DND-41 (cell line): ENCODE measurements at regions not wholly inside any gene's neighbourhood (a gene's known extent, or its start where the extent isn't known, plus 50 kb on each side); places are given as distances from the start of the nearest gene placed in this dataset.

ENCODE experiments used
- ATAC-seq: fragments of 200-7000 bp; cut with Tn5 transposase; 3 replicates; pipeline ENCODE4 v1.9.1; 2021; ENCODE audit warnings: low read depth; ENCODE audit not compliant: insufficient read depth
- DNase-seq: peaks from one replicate; pipeline ENCODE4 v3.0.0-alpha.2; 2020
- H2AFZ ChIP-seq: 2 replicates; pipeline ENCODE4 v1.6.0; 2012; ENCODE audit warnings: low read depth, low read length
- H3K27ac ChIP-seq: 2 replicates; pipeline ENCODE4 v1.5.1; 2012; ENCODE audit warnings: low read length, inconsistent platforms
- H3K27me3 ChIP-seq: fragments of 200-600 bp; sonication (generic); 2 replicates; pipeline ENCODE4 v1.6.0; 2012; ENCODE audit warnings: low read length, mild to moderate bottlenecking, inconsistent platforms; ENCODE audit not compliant: insufficient read depth, poor library complexity
- H3K36me3 ChIP-seq: 2 replicates; pipeline ENCODE4 v1.5.1; 2012; ENCODE audit warnings: low read length, inconsistent platforms; ENCODE audit not compliant: insufficient read depth
- H3K4me1 ChIP-seq: 2 replicates; pipeline ENCODE4 v1.5.1; 2012; ENCODE audit warnings: mild to moderate bottlenecking, low read length; ENCODE audit not compliant: insufficient read depth
- H3K4me2 ChIP-seq: 2 replicates; pipeline ENCODE4 v1.6.0; 2012; ENCODE audit warnings: mild to moderate bottlenecking, moderate library complexity, low read length, inconsistent platforms; ENCODE audit not compliant: insufficient read depth
- H3K4me3 ChIP-seq, 2 experiments: fragments of 200-600 bp in 1 of 2; shearing (Covaris generic) in 1 of 2; 2 replicates each; pipeline ENCODE4 v1.5.1; 2012 to 2016; ENCODE audit warnings: inconsistent platforms in 2 of 2, low read length in 2 of 2, mild to moderate bottlenecking in 2 of 2, low read depth in 1 of 2, moderate library complexity in 1 of 2
- H3K79me2 ChIP-seq: 2 replicates; pipeline ENCODE4 v1.6.0; 2012; ENCODE audit warnings: low read length, inconsistent platforms; ENCODE audit not compliant: insufficient read depth
- H3K9ac ChIP-seq: 2 replicates; pipeline ENCODE4 v1.6.0; 2012; ENCODE audit warnings: low read depth, mild to moderate bottlenecking, inconsistent platforms, low read length, moderate library complexity
- H3K9me3 ChIP-seq: 2 replicates; pipeline ENCODE4 v1.5.1; 2012; ENCODE audit warnings: low read length, moderate library complexity, mild to moderate bottlenecking, inconsistent platforms; ENCODE audit not compliant: insufficient read depth, severe bottlenecking
- H4K20me1 ChIP-seq: 2 replicates; pipeline ENCODE4 v1.6.0; 2012; ENCODE audit warnings: low read length; ENCODE audit not compliant: insufficient read depth
- CTCF ChIP-seq: IDR thresholded peaks from 2 replicates; pipeline ENCODE4 v1.5.1; 2012; ENCODE audit warnings: borderline replicate concordance, low read length, moderate library complexity, mild to moderate bottlenecking; ENCODE audit not compliant: poor library complexity, severe bottlenecking; ENCODE audit errors: extremely low read depth
- EZH2 ChIP-seq: IDR thresholded peaks from 3 replicates; pipeline ENCODE4 v1.6.1; 2012; ENCODE audit warnings: borderline replicate concordance, low read depth, mild to moderate bottlenecking, moderate library complexity, low read length, inconsistent platforms; ENCODE audit not compliant: severe bottlenecking

GRCh38 chr6:40973304-40973703, 65.7 kb downstream of the UNC5CL start:
- no peak overlapping the region for H3K4me2 ChIP-seq
- peaks cover 15% of the 10 kb centered on the region for H3K27me3 ChIP-seq
- no peaks in the 10 kb centered on the region for H3K36me3 ChIP-seq
- no peaks in the 10 kb centered on the region for H3K4me1 ChIP-seq
- H3K9me3 ChIP-seq = no peaks in the 10 kb centered on the region
- ATAC-seq (no peak), DNase-seq (no peak)
- H3K4me3 ChIP-seq = no peak overlapping the region
- TF ChIP-seq EZH2 (no peak), CTCF (no peak)
- no peaks in the 10 kb centered on the region for H4K20me1 ChIP-seq
- no peaks in the 10 kb centered on the region for H3K79me2 ChIP-seq
- no peak overlapping the region for H3K27ac ChIP-seq
- H2AFZ ChIP-seq = no peak overlapping the region
- H3K9ac ChIP-seq = no peak overlapping the region

- TF ChIP-seq EZH2 (no peak), CTCF (no peak)
- H3K36me3 ChIP-seq = no peaks in the 10 kb centered on the region
- H2AFZ ChIP-seq = no peak overlapping the region
- H3K79me2 ChIP-seq = no peaks in the 10 kb centered on the region
- no peaks in the 10 kb centered on the region for H3K9me3 ChIP-seq
- no peak overlapping the region for H3K27ac ChIP-seq
- no peak for ATAC-seq
- H3K27me3 ChIP-seq = peaks cover 12% of the 10 kb centered on the region
- H3K4me3 ChIP-seq = no peak overlapping the region
- H3K4me1 ChIP-seq = no peaks in the 10 kb centered on the region
- no peaks in the 10 kb centered on the region for H4K20me1 ChIP-seq
- DNase-seq = no peak
- H3K9ac ChIP-seq = no peak overlapping the region
- H3K4me2 ChIP-seq = no peak overlapping the region
Measured at GRCh38 chr6:40972814-40973213, 66.2 kb downstream of the UNC5CL start.

GRCh38 chr6:40972190-40972589, 66.8 kb downstream of the UNC5CL start:
- H3K27ac ChIP-seq = no peak overlapping the region
- H3K9ac ChIP-seq = no peak overlapping the region
- H3K4me2 ChIP-seq = no peak overlapping the region
- H3K79me2 ChIP-seq = no peaks in the 10 kb centered on the region
- H3K27me3 ChIP-seq = peaks cover 6% of the 10 kb centered on the region
- no peaks in the 10 kb centered on the region for H3K36me3 ChIP-seq
- no peak for TF ChIP-seq EZH2
- no peak for TF ChIP-seq CTCF
- H3K9me3 ChIP-seq = no peaks in the 10 kb centered on the region
- DNase-seq (no peak), ATAC-seq (no peak)
- H3K4me1 ChIP-seq = no peaks in the 10 kb centered on the region
- no peak overlapping the region for H3K4me3 ChIP-seq
- H2AFZ ChIP-seq = no peak overlapping the region
- H4K20me1 ChIP-seq = no peaks in the 10 kb centered on the region

- H3K27ac ChIP-seq = no peak overlapping the region
- H3K4me3 ChIP-seq = no peak overlapping the region
- no peaks in the 10 kb centered on the region for H4K20me1 ChIP-seq
- H3K79me2 ChIP-seq = no peaks in the 10 kb centered on the region
- H3K4me1 ChIP-seq = no peaks in the 10 kb centered on the region
- ATAC-seq (no peak), DNase-seq (no peak)
- H3K27me3 ChIP-seq = peaks cover 4% of the 10 kb centered on the region
- no peak overlapping the region for H3K4me2 ChIP-seq
- H3K9me3 ChIP-seq = no peaks in the 10 kb centered on the region
- no peak overlapping the region for H3K9ac ChIP-seq
- H3K36me3 ChIP-seq = no peaks in the 10 kb centered on the region
- H2AFZ ChIP-seq = no peak overlapping the region
- no peak for TF ChIP-seq CTCF
- TF ChIP-seq EZH2 = no peak
Measured at GRCh38 chr6:40968620-40969164, 70.3 kb downstream of the UNC5CL start.
